Activated CD4-positive, CD25-positive, alpha-beta regulatory T cell treated with anti-CD3 and anti-CD28 coated beads, Interleukin-2, amount 50 U/mL, for 16 hours (primary cell): ENCODE measurements at regions not wholly inside any gene's neighbourhood (a gene's known extent, or its start where the extent isn't known, plus 50 kb on each side); places are given as distances from the start of the nearest gene placed in this dataset.
"Not testable (repeated sequence)": the region's sequence is repeated elsewhere in the genome, so short reads cannot be mapped to it uniquely, and the experiment has no call there.

Experiments
- DNase-seq: peaks from one replicate; pipeline ENCODE4 v3.0.0-alpha.2; 2020; ENCODE audit warnings: low read depth, low spot score

GRCh38 chr2:236348279-236348678, 84.1 kb upstream of the ASB18 start:
- DNase-seq = no peak

GRCh38 chr2:236348976-236349375, 84.8 kb upstream of the ASB18 start:
- DNase-seq = no peak

- DNase-seq = no peak
These were observed 86.2 kb upstream of the ASB18 start for GRCh38 chr2:236350426-236350825.

- no peak for DNase-seq
These were observed 87.8 kb upstream of the ASB18 start for GRCh38 chr2:236351966-236352525.

- DNase-seq = no peak
These were observed 88.8 kb upstream of the ASB18 start for GRCh38 chr2:236352761-236353593.

GRCh38 chr2:236353594-236353942, 89.4 kb upstream of the ASB18 start:
- no peak for DNase-seq

- no peak for DNase-seq
These were observed 90.1 kb upstream of the ASB18 start for GRCh38 chr2:236354056-236354940.

- DNase-seq = no peak
These were observed 90.9 kb upstream of the ASB18 start for GRCh38 chr2:236354973-236355595.

GRCh38 chr2:236355911-236356310, 91.7 kb upstream of the ASB18 start:
- no peak for DNase-seq

- not testable (repeated sequence) for DNase-seq
These were observed 92.1 kb upstream of the ASB18 start for GRCh38 chr2:236356321-236356720.

GRCh38 chr2:236358482-236358881, 94.3 kb upstream of the ASB18 start:
- not testable (repeated sequence) for DNase-seq

GRCh38 chr2:236359426-236360045, 95.3 kb upstream of the ASB18 start:
- no peak for DNase-seq

GRCh38 chr2:236360496-236360895, 96.3 kb upstream of the ASB18 start:
- no peak for DNase-seq

GRCh38 chr2:236363711-236364277, 99.6 kb upstream of the ASB18 start:
- DNase-seq = no peak

- DNase-seq = no peak
These were observed 101.2 kb upstream of the ASB18 start for GRCh38 chr2:236365258-236366048.

- no peak for DNase-seq
These were observed 101.8 kb upstream of the ASB18 start for GRCh38 chr2:236366049-236366387.

- DNase-seq = no peak
These were observed 102.2 kb upstream of the ASB18 start for GRCh38 chr2:236366397-236366796.

GRCh38 chr2:236367506-236368289, 103.5 kb upstream of the ASB18 start:
- DNase-seq = no peak

- DNase-seq = no peak
These were observed 105.5 kb upstream of the ASB18 start for GRCh38 chr2:236369661-236370062.
